ACC112 (cell line): ENCODE measurements at regions not wholly inside any gene's neighbourhood (a gene's known extent, or its start where the extent isn't known, plus 50 kb on each side); places are given as distances from the start of the nearest gene placed in this dataset.

ENCODE experiments used
- H2AFZ ChIP-seq: fragments of 200-600 bp; sonication (generic); one replicate; pipeline ENCODE4 v1.6.0; 2017; ENCODE audit warnings: antibody characterized with exemption, low read length; ENCODE audit not compliant: unreplicated experiment
- H3K27ac ChIP-seq: fragments of 200-600 bp; sonication (generic); 2 replicates; pipeline ENCODE4 v1.5.1; 2014; ENCODE audit warnings: low read depth, mild to moderate bottlenecking, antibody characterized with exemption, low read length, moderate library complexity
- H3K27me3 ChIP-seq: fragments of 200-600 bp; sonication (generic); 2 replicates; pipeline ENCODE4 v1.6.1; 2014; ENCODE audit warnings: mild to moderate bottlenecking, antibody characterized with exemption, low read length, moderate library complexity, mixed read lengths; ENCODE audit not compliant: insufficient read depth
- H3K36me3 ChIP-seq: fragments of 200-600 bp; sonication (generic); 2 replicates; pipeline ENCODE4 v1.6.1; 2016; ENCODE audit warnings: mild to moderate bottlenecking, antibody characterized with exemption, low read length, moderate library complexity, mixed read lengths; ENCODE audit not compliant: insufficient read depth
- H3K4me1 ChIP-seq: fragments of 200-600 bp; sonication (generic); one replicate; pipeline ENCODE4 v1.6.1; 2016; ENCODE audit warnings: low read length, mixed read lengths; ENCODE audit not compliant: insufficient read depth, unreplicated experiment, control insufficient read depth
- H3K4me3 ChIP-seq: fragments of 200-600 bp; sonication (generic); 2 replicates; pipeline ENCODE4 v1.5.1; 2014; ENCODE audit warnings: mild to moderate bottlenecking, low read depth, low read length
- H3K79me2 ChIP-seq: fragments of 200-600 bp; sonication (generic); one replicate; pipeline ENCODE4 v1.6.0; 2016; ENCODE audit warnings: low read length; ENCODE audit not compliant: control insufficient read depth, unreplicated experiment, insufficient read depth

- H3K36me3 ChIP-seq, result no peaks in the 10 kb centered on the region
- no peak overlapping the region for H3K27ac ChIP-seq
- no peak overlapping the region for H3K4me3 ChIP-seq
- no peak overlapping the region for H2AFZ ChIP-seq
- no peaks in the 10 kb centered on the region for H3K4me1 ChIP-seq
- H3K79me2 ChIP-seq, result no peaks in the 10 kb centered on the region
- H3K27me3 ChIP-seq, result peaks cover 96% of the 10 kb centered on the region
Measured at GRCh38 chr17:79189305-79189704, 114.7 kb downstream of the ENGASE start.

- Histone ChIP-seq H3K27ac (no peak overlapping the region), H3K4me1 (no peaks in the 10 kb centered on the region), H3K79me2 (no peaks in the 10 kb centered on the region), H3K36me3 (no peaks in the 10 kb centered on the region), H2AFZ (no peak overlapping the region), H3K4me3 (no peak overlapping the region), H3K27me3 (peaks cover 98% of the 10 kb centered on the region)
Measured at GRCh38 chr17:79188685-79189084, 114.1 kb downstream of the ENGASE start.

GRCh38 chr17:79188048-79188447, 113.4 kb downstream of the ENGASE start:
- no peaks in the 10 kb centered on the region for H3K4me1 ChIP-seq
- H3K36me3 ChIP-seq, result no peaks in the 10 kb centered on the region
- no peak overlapping the region for H2AFZ ChIP-seq
- H3K27me3 ChIP-seq, result peaks cover 98% of the 10 kb centered on the region
- H3K27ac ChIP-seq, result no peak overlapping the region
- no peak overlapping the region for H3K4me3 ChIP-seq
- no peaks in the 10 kb centered on the region for H3K79me2 ChIP-seq

GRCh38 chr17:79187186-79187585, 112.6 kb downstream of the ENGASE start:
- no peak overlapping the region for H2AFZ ChIP-seq
- H3K27me3 ChIP-seq, result peaks cover 94% of the 10 kb centered on the region
- no peaks in the 10 kb centered on the region for H3K79me2 ChIP-seq
- no peaks in the 10 kb centered on the region for H3K4me1 ChIP-seq
- no peaks in the 10 kb centered on the region for H3K36me3 ChIP-seq
- H3K27ac ChIP-seq, result no peak overlapping the region
- H3K4me3 ChIP-seq, result no peak overlapping the region

DNA sequence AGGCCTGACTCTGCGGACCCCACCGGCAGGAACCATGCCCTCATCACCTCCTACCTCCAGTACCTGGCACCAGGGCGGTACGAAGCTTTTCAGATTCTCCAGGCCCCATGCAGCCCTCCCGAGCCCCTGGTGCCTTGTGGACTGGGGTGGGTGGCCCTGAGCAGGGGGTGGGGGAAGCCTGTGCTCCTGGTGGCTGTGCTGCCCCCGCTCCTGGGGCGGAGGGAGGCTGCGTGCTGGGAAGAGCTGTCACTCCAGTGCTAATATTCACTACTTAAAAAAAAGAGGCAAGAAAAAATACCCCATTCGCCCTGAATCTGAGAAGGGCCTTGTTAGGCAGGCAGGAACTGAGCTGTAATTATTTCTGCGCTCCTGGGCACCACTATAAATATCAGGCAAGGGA, 111.8 kb downstream of the ENGASE start:
- no peaks in the 10 kb centered on the region for H3K79me2 ChIP-seq
- H2AFZ ChIP-seq, result no peak overlapping the region
- H3K27ac ChIP-seq, result no peak overlapping the region
- no peaks in the 10 kb centered on the region for H3K4me1 ChIP-seq
- H3K27me3 ChIP-seq, result peaks cover 94% of the 10 kb centered on the region
- H3K4me3 ChIP-seq, result no peak overlapping the region
- H3K36me3 ChIP-seq, result no peaks in the 10 kb centered on the region

GRCh38 chr17:79185671-79186070, 111.0 kb downstream of the ENGASE start:
- Histone ChIP-seq H3K4me3 (no peak overlapping the region), H3K27me3 (peaks cover 94% of the 10 kb centered on the region), H2AFZ (no peak overlapping the region), H3K36me3 (no peaks in the 10 kb centered on the region), H3K4me1 (no peaks in the 10 kb centered on the region), H3K79me2 (no peaks in the 10 kb centered on the region), H3K27ac (no peak overlapping the region)

DNA sequence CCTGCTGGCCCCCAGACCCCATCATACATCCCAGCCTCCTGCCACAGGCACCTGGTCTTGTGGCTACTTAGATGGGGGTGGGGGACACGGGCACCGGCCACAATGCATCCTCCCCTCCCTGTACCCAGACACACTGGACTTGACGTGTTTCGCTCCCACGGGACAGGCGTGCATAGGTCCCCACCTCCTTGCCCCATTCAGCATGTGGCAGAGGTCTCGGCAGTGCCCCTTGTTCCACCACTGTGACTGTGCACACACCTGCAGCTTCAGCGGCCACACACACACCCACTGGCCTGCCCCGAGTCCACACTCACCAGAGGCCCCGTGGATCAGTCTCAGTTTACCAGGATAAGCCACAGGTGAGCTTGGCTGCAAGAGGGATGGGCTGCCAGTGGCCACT, 109.6 kb downstream of the ENGASE start:
- no peak overlapping the region for H3K4me3 ChIP-seq
- H3K79me2 ChIP-seq, result no peaks in the 10 kb centered on the region
- H3K27me3 ChIP-seq, result peaks cover 96% of the 10 kb centered on the region
- no peaks in the 10 kb centered on the region for H3K4me1 ChIP-seq
- H3K36me3 ChIP-seq, result no peaks in the 10 kb centered on the region
- no peak overlapping the region for H3K27ac ChIP-seq
- H2AFZ ChIP-seq, result no peak overlapping the region

GRCh38 chr17:79183293-79184158, 108.9 kb downstream of the ENGASE start:
- Histone ChIP-seq H3K4me3 (peak overlapping the region; percentile 57), H3K36me3 (no peaks in the 10 kb centered on the region), H3K27me3 (peaks cover 96% of the 10 kb centered on the region), H3K79me2 (no peaks in the 10 kb centered on the region), H3K4me1 (no peaks in the 10 kb centered on the region), H3K27ac (no peak overlapping the region), H2AFZ (peak overlapping the region; percentile 58)

DNA sequence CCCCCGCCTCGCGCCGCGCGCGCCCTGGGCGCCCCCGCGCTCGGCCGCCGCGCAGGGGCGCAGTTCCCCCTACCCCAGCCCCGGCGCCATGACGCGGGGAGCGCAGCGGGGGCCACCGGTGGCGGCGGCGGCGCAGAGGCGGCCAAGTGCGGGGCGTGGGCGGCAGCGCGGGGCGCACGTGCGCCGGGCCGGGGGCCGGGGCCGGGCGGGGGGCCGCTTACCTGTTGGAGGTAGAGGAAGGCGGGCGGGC, 108.3 kb downstream of the ENGASE start:
- peaks cover 96% of the 10 kb centered on the region for H3K27me3 ChIP-seq

DNA sequence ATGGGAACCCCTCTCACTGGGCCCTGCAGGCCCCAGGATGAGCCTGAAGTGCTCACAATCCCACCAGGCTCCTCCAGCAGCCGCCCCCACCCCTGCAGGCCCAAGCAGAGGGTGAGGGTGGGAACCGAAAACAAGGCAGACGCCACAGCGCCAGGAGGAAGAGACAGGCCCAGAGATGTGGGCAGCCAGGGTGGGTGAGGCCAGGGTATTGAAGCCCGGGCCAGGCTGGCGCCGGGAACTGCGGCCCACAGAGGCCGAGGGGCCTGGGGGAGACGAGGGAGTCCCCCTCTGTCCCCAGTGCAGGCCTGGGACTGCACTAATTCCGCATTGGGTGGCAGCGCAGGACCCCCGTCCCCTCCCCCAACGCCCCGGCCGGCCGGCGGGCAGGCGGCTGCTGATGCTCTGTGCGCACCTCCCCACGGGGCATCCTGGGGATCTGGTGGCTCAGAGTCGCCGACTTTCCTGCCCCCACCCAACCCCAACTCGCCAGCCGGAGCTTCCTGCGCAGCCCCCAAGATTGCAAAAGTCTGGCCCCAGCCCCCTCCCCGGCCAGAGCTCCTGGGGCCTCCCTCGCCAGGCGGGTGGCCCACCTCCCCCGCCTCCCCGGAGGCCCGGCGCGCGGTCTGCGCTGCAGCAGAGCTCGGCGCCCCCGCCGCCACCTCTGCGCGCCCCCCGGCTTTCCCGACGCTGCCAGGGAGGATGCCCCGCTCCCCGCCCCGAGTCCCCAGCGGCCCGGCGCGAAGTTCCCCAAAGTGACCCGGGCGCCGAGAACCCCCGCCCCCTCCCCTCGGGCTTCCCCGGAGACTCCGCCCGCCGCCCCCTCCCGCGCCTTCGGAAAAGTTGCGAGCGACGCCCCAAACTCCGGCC, 107.8 kb downstream of the ENGASE start:
- peaks cover 96% of the 10 kb centered on the region for H3K27me3 ChIP-seq
- no peak overlapping the region for H3K4me3 ChIP-seq
- no peak overlapping the region for H3K27ac ChIP-seq
- no peaks in the 10 kb centered on the region for H3K36me3 ChIP-seq
- no peak overlapping the region for H2AFZ ChIP-seq
- no peaks in the 10 kb centered on the region for H3K4me1 ChIP-seq
- H3K79me2 ChIP-seq, result no peaks in the 10 kb centered on the region

More for the DNA sequence above, 108.3 kb downstream of the ENGASE start:
- Histone ChIP-seq H2AFZ (no peak overlapping the region), H3K4me1 (no peaks in the 10 kb centered on the region), H3K36me3 (no peaks in the 10 kb centered on the region), H3K79me2 (no peaks in the 10 kb centered on the region), H3K4me3 (no peak overlapping the region), H3K27ac (no peak overlapping the region)
